Neuron (in vitro differentiated cells): ENCODE measurements at regions not wholly inside any gene's neighbourhood (a gene's known extent, or its start where the extent isn't known, plus 50 kb on each side); places are given as distances from the start of the nearest gene placed in this dataset.

Experiments used
- H2AFZ ChIP-seq: one replicate; pipeline ENCODE4 v1.6.1; 2013; ENCODE audit warnings: low read depth, mild to moderate bottlenecking, inconsistent platforms, low read length, moderate library complexity
- H3K27me3 ChIP-seq: one replicate; pipeline ENCODE4 v1.6.1; 2013; ENCODE audit warnings: low read length; ENCODE audit not compliant: insufficient read depth
- H3K36me3 ChIP-seq: one replicate; pipeline ENCODE4 v1.6.1; 2013; ENCODE audit warnings: low read length; ENCODE audit not compliant: insufficient read depth
- H3K4me1 ChIP-seq: one replicate; pipeline ENCODE4 v1.6.1; 2013; ENCODE audit warnings: low read length; ENCODE audit not compliant: insufficient read depth
- H3K4me3 ChIP-seq: 2 replicates; pipeline ENCODE4 v1.5.1; 2013; ENCODE audit warnings: mild to moderate bottlenecking, low read length, moderate library complexity
- H3K9me3 ChIP-seq: one replicate; pipeline ENCODE4 v1.6.1; 2013; ENCODE audit warnings: low read length

GRCh38 chr3:117171124-117171523, 461.5 kb downstream of the TUSC7 start:
- Histone ChIP-seq H3K4me3 (no peak overlapping the region), H3K27me3 (no peaks in the 10 kb centered on the region), H3K9me3 (no peaks in the 10 kb centered on the region), H2AFZ (no peak overlapping the region), H3K4me1 (peaks cover 8% of the 10 kb centered on the region), H3K36me3 (no peaks in the 10 kb centered on the region)

- Histone ChIP-seq H3K27me3 (no peaks in the 10 kb centered on the region), H3K4me3 (no peak overlapping the region), H2AFZ (no peak overlapping the region), H3K36me3 (no peaks in the 10 kb centered on the region), H3K4me1 (peaks cover 4% of the 10 kb centered on the region), H3K9me3 (no peaks in the 10 kb centered on the region)
Measured at GRCh38 chr3:117172426-117172825, 462.8 kb downstream of the TUSC7 start.

- Histone ChIP-seq H3K36me3 (no peaks in the 10 kb centered on the region), H2AFZ (no peak overlapping the region), H3K9me3 (no peaks in the 10 kb centered on the region), H3K4me3 (no peak overlapping the region), H3K27me3 (no peaks in the 10 kb centered on the region), H3K4me1 (no peaks in the 10 kb centered on the region)
Measured at GRCh38 chr3:117181222-117181621, 471.6 kb downstream of the TUSC7 start.

- Histone ChIP-seq H2AFZ (no peak overlapping the region), H3K4me3 (no peak overlapping the region), H3K4me1 (no peaks in the 10 kb centered on the region), H3K36me3 (no peaks in the 10 kb centered on the region), H3K9me3 (no peaks in the 10 kb centered on the region), H3K27me3 (no peaks in the 10 kb centered on the region)
Measured at GRCh38 chr3:117184574-117184973, 475.0 kb downstream of the TUSC7 start.

GRCh38 chr3:117191245-117191644, 481.7 kb downstream of the TUSC7 start:
- H3K4me3 ChIP-seq, result no peak overlapping the region
- H3K4me1 ChIP-seq, result no peaks in the 10 kb centered on the region
- no peaks in the 10 kb centered on the region for H3K36me3 ChIP-seq
- no peaks in the 10 kb centered on the region for H3K9me3 ChIP-seq
- H3K27me3 ChIP-seq, result no peaks in the 10 kb centered on the region
- H2AFZ ChIP-seq, result no peak overlapping the region

- H3K9me3 ChIP-seq, result no peaks in the 10 kb centered on the region
- no peaks in the 10 kb centered on the region for H3K27me3 ChIP-seq
- no peak overlapping the region for H3K4me3 ChIP-seq
- no peak overlapping the region for H2AFZ ChIP-seq
- H3K4me1 ChIP-seq, result no peaks in the 10 kb centered on the region
- no peaks in the 10 kb centered on the region for H3K36me3 ChIP-seq
Measured at GRCh38 chr3:117192888-117193287, 483.3 kb downstream of the TUSC7 start.

GRCh38 chr3:117193390-117193789, 483.8 kb downstream of the TUSC7 start:
- Histone ChIP-seq H3K27me3 (no peaks in the 10 kb centered on the region), H3K4me1 (no peaks in the 10 kb centered on the region), H2AFZ (no peak overlapping the region), H3K4me3 (no peak overlapping the region), H3K9me3 (no peaks in the 10 kb centered on the region), H3K36me3 (no peaks in the 10 kb centered on the region)

GRCh38 chr3:117195034-117195433, 485.5 kb downstream of the TUSC7 start:
- no peak overlapping the region for H3K4me3 ChIP-seq
- no peaks in the 10 kb centered on the region for H3K36me3 ChIP-seq
- H3K27me3 ChIP-seq, result no peaks in the 10 kb centered on the region
- no peaks in the 10 kb centered on the region for H3K9me3 ChIP-seq
- H3K4me1 ChIP-seq, result peaks cover 2% of the 10 kb centered on the region
- H2AFZ ChIP-seq, result no peak overlapping the region

- Histone ChIP-seq H2AFZ (no peak overlapping the region), H3K4me3 (no peak overlapping the region), H3K9me3 (no peaks in the 10 kb centered on the region), H3K27me3 (no peaks in the 10 kb centered on the region), H3K4me1 (peaks cover 8% of the 10 kb centered on the region), H3K36me3 (no peaks in the 10 kb centered on the region)
Measured at GRCh38 chr3:117200962-117201361, 491.4 kb downstream of the TUSC7 start.

GRCh38 chr3:117201901-117202774, 492.6 kb downstream of the TUSC7 start:
- Histone ChIP-seq H3K9me3 (no peaks in the 10 kb centered on the region), H3K36me3 (no peaks in the 10 kb centered on the region), H3K27me3 (no peaks in the 10 kb centered on the region), H3K4me3 (no peak overlapping the region), H2AFZ (no peak overlapping the region), H3K4me1 (peaks cover 8% of the 10 kb centered on the region)

- Histone ChIP-seq H3K9me3 (no peaks in the 10 kb centered on the region), H3K36me3 (no peaks in the 10 kb centered on the region), H2AFZ (no peak overlapping the region)
Measured at GRCh38 chr3:117217355-117217754, 507.8 kb downstream of the TUSC7 start.

GRCh38 chr3:117217760-117218316, 508.3 kb downstream of the TUSC7 start:
- H3K27me3 ChIP-seq, result no peaks in the 10 kb centered on the region
- peaks cover 6% of the 10 kb centered on the region for H3K4me1 ChIP-seq
- no peak overlapping the region for H3K4me3 ChIP-seq
- no peak overlapping the region for H2AFZ ChIP-seq
- H3K9me3 ChIP-seq, result no peaks in the 10 kb centered on the region
- H3K36me3 ChIP-seq, result no peaks in the 10 kb centered on the region

More at GRCh38 chr3:117217355-117217754, 507.8 kb downstream of the TUSC7 start:
- Histone ChIP-seq H3K4me3 (no peak overlapping the region), H3K4me1 (peaks cover 6% of the 10 kb centered on the region), H3K27me3 (no peaks in the 10 kb centered on the region)

GRCh38 chr3:117218641-117219048, 509.1 kb downstream of the TUSC7 start:
- H3K9me3 ChIP-seq, result no peaks in the 10 kb centered on the region
- H3K4me1 ChIP-seq, result peaks cover 6% of the 10 kb centered on the region
- no peaks in the 10 kb centered on the region for H3K36me3 ChIP-seq
- no peak overlapping the region for H2AFZ ChIP-seq
- no peak overlapping the region for H3K4me3 ChIP-seq
- no peaks in the 10 kb centered on the region for H3K27me3 ChIP-seq
